ENCODE measurements at regions not wholly inside any gene's neighbourhood (a gene's known extent, or its start where the extent isn't known, plus 50 kb on each side); places are given as distances from the start of the nearest gene placed in this dataset.

- Histone ChIP-seq H3K27me3 (ENCODE audit: control insufficient read depth, insufficient read depth, low read length) (no peaks in the 10 kb centered on the region), H3K4me3 (ENCODE audit: low read depth, low read length) (no peak overlapping the region), H3K36me3 (ENCODE audit: control insufficient read depth, insufficient read depth, low read length) (no peaks in the 10 kb centered on the region)
- no peak for DNase-seq (ENCODE audit: low read depth)
- TF ChIP-seq, protein P1, sequence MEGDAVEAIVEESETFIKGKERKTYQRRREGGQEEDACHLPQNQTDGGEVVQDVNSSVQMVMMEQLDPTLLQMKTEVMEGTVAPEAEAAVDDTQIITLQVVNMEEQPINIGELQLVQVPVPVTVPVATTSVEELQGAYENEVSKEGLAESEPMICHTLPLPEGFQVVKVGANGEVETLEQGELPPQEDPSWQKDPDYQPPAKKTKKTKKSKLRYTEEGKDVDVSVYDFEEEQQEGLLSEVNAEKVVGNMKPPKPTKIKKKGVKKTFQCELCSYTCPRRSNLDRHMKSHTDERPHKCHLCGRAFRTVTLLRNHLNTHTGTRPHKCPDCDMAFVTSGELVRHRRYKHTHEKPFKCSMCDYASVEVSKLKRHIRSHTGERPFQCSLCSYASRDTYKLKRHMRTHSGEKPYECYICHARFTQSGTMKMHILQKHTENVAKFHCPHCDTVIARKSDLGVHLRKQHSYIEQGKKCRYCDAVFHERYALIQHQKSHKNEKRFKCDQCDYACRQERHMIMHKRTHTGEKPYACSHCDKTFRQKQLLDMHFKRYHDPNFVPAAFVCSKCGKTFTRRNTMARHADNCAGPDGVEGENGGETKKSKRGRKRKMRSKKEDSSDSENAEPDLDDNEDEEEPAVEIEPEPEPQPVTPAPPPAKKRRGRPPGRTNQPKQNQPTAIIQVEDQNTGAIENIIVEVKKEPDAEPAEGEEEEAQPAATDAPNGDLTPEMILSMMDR (IDR thresholded peaks at IDR 0.05; ENCODE audit: insufficient read depth, low read length, severe bottlenecking): no peak
- FAIRE-seq: no peak
Measured at GRCh38 chr3:20857636-20858035, 671.6 kb upstream of the SGO1 start.

DNA sequence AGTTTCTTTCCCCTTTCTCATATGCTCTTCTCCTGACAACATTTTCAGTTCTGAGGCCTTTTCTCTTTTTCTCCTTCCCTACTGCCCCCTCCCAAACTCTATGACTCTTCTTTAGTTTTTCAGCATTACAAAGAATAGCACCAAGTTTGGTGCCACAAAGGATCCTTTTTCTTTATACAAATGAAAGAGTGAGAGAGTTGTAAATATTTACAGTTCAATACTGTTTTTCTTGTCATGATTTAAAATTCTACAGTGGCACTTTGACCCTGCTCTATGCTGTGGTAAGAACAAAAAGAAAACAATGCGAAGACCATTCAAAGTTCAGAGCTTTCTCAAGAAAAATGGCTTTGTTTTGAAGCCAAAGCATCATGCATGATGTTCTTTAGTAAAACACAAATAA lies 667.9 kb upstream of the SGO1 start:
- TF ChIP-seq, protein P1 (IDR thresholded peaks at IDR 0.05; ENCODE audit: insufficient read depth, low read length, severe bottlenecking): no peak
- no peak for FAIRE-seq
- H3K36me3 ChIP-seq (ENCODE audit: control insufficient read depth, insufficient read depth, low read length): no peaks in the 10 kb centered on the region
- H3K4me3 ChIP-seq (ENCODE audit: low read depth, low read length): no peak overlapping the region
- no peaks in the 10 kb centered on the region for H3K27me3 ChIP-seq (ENCODE audit: control insufficient read depth, insufficient read depth, low read length)
- DNase-seq (ENCODE audit: low read depth): no peak

- Histone ChIP-seq H3K27me3 (ENCODE audit: control insufficient read depth, insufficient read depth, low read length) (no peaks in the 10 kb centered on the region), H3K36me3 (ENCODE audit: control insufficient read depth, insufficient read depth, low read length) (no peaks in the 10 kb centered on the region), H3K4me3 (ENCODE audit: low read depth, low read length) (no peak overlapping the region)
- no peak for FAIRE-seq
- TF ChIP-seq, protein P1 (IDR thresholded peaks at IDR 0.05; ENCODE audit: insufficient read depth, low read length, severe bottlenecking): no peak
- no peak for DNase-seq (ENCODE audit: low read depth)
Measured at GRCh38 chr3:20852712-20853111, 666.7 kb upstream of the SGO1 start.

- TF ChIP-seq, protein P1 (IDR thresholded peaks at IDR 0.05; ENCODE audit: insufficient read depth, low read length, severe bottlenecking): no peak
- FAIRE-seq: peak; percentile 70
- DNase-seq (ENCODE audit: low read depth): no peak
- no peak overlapping the region for H3K4me3 ChIP-seq (ENCODE audit: low read depth, low read length)
- H3K27me3 ChIP-seq (ENCODE audit: control insufficient read depth, insufficient read depth, low read length): no peaks in the 10 kb centered on the region
- H3K36me3 ChIP-seq (ENCODE audit: control insufficient read depth, insufficient read depth, low read length): no peaks in the 10 kb centered on the region
Measured at GRCh38 chr3:20849975-20850374, 664.0 kb upstream of the SGO1 start.

- H3K36me3 ChIP-seq (ENCODE audit: control insufficient read depth, insufficient read depth, low read length): no peaks in the 10 kb centered on the region
- FAIRE-seq (no peak), DNase-seq (ENCODE audit: low read depth) (no peak)
- no peak overlapping the region for H3K4me3 ChIP-seq (ENCODE audit: low read depth, low read length)
- TF ChIP-seq, protein P1 (IDR thresholded peaks at IDR 0.05; ENCODE audit: insufficient read depth, low read length, severe bottlenecking): no peak
- H3K27me3 ChIP-seq (ENCODE audit: control insufficient read depth, insufficient read depth, low read length): no peaks in the 10 kb centered on the region
Measured at GRCh38 chr3:20846832-20847231, 660.8 kb upstream of the SGO1 start.

- Histone ChIP-seq H3K36me3 (ENCODE audit: control insufficient read depth, insufficient read depth, low read length) (no peaks in the 10 kb centered on the region), H3K4me3 (ENCODE audit: low read depth, low read length) (no peak overlapping the region), H3K27me3 (ENCODE audit: control insufficient read depth, insufficient read depth, low read length) (no peaks in the 10 kb centered on the region)
- FAIRE-seq (no peak), DNase-seq (ENCODE audit: low read depth) (no peak)
- TF ChIP-seq, protein P1 (IDR thresholded peaks at IDR 0.05; ENCODE audit: insufficient read depth, low read length, severe bottlenecking): no peak
Measured at GRCh38 chr3:20846066-20846465, 660.1 kb upstream of the SGO1 start.

All from bronchial epithelial cell (primary cell).